ENCODE measurements at regions not wholly inside any gene's neighbourhood (a gene's known extent, or its start where the extent isn't known, plus 50 kb on each side); places are given as distances from the start of the nearest gene placed in this dataset.
A peak's percentile ranks its signal among the peaks of the same experiment; 100 is the strongest.

DNA sequence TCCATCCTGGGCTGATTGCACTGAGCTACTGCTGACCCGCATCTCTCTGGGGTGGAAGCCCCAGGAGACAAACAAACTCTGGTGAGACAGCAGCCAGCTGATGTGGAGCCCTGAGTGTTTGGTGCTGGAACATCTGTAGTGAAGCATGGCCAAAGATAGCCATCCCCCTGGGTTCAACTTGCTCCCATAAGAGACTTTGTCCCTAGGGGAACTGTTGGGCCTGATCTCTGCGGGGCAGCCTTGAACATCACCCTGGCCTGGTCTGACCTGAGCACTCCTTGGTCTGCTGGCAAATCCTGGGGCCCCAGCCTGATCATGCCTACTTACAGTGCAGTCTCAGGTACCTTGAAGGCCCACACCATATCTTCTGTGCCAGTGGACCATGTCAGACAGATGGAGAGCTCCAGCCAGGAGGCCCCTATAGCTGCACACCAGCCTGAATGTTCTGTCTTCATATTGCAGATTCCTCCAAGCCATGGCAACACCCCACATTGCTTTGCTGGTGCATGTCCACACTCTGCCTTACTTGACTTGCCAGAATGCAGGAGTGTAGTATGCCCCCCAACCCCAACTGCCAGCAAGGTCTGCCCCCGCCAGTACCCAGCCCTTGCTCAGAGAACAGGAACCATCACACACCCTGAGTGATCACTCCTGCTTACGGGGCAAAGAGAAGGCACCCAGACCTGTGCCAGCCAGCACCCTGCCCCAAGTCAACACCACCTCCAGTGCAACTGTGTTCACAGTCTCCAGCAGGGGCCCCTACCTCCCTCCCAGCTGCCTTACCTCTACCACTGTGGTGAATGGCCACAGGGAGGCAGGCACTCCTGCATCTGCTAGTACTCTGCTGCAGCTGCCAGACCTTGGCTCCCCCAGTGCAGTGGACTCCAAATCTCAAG is 690.5 kb upstream of the NR5A2 start:
- intact Hi-C loops (cut with DNase I) = no loop called here
- ATAC-seq = peak; percentile 19
- Histone ChIP-seq H3K27ac (no peak overlapping the region), H3K4me3 (no peak overlapping the region), H3K27me3 (no peaks in the 10 kb centered on the region), H3K9me3 (no peaks in the 10 kb centered on the region), H3K4me1 (no peaks in the 10 kb centered on the region), H3K36me3 (no peaks in the 10 kb centered on the region)
- no peak for DNase-seq
- TF ChIP-seq, protein P1, sequence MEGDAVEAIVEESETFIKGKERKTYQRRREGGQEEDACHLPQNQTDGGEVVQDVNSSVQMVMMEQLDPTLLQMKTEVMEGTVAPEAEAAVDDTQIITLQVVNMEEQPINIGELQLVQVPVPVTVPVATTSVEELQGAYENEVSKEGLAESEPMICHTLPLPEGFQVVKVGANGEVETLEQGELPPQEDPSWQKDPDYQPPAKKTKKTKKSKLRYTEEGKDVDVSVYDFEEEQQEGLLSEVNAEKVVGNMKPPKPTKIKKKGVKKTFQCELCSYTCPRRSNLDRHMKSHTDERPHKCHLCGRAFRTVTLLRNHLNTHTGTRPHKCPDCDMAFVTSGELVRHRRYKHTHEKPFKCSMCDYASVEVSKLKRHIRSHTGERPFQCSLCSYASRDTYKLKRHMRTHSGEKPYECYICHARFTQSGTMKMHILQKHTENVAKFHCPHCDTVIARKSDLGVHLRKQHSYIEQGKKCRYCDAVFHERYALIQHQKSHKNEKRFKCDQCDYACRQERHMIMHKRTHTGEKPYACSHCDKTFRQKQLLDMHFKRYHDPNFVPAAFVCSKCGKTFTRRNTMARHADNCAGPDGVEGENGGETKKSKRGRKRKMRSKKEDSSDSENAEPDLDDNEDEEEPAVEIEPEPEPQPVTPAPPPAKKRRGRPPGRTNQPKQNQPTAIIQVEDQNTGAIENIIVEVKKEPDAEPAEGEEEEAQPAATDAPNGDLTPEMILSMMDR (IDR thresholded peaks at IDR 0.05) = no peak

- intact Hi-C loops (cut with DNase I) = no loop called here
- H3K9me3 ChIP-seq = no peaks in the 10 kb centered on the region
- H3K36me3 ChIP-seq = no peaks in the 10 kb centered on the region
- TF ChIP-seq, protein P1 (IDR thresholded peaks at IDR 0.05) = no peak
- no peaks in the 10 kb centered on the region for H3K4me1 ChIP-seq
- ATAC-seq = no peak
- H3K27me3 ChIP-seq = no peaks in the 10 kb centered on the region
- no peak overlapping the region for H3K4me3 ChIP-seq
- H3K27ac ChIP-seq = no peak overlapping the region
- DNase-seq = no peak
Observed at GRCh38 chr1:199338760-199339159, 688.8 kb upstream of the NR5A2 start.

GRCh38 chr1:199352351-199352750 is 675.2 kb upstream of the NR5A2 start:
- TF ChIP-seq, protein P1 (IDR thresholded peaks at IDR 0.05) = no peak
- DNase-seq (no peak), ATAC-seq (no peak)
- H3K4me3 ChIP-seq = no peak overlapping the region
- H3K27ac ChIP-seq = no peak overlapping the region
- intact Hi-C loops (cut with DNase I) = no loop called here
- no peaks in the 10 kb centered on the region for H3K27me3 ChIP-seq
- no peaks in the 10 kb centered on the region for H3K9me3 ChIP-seq
- no peaks in the 10 kb centered on the region for H3K36me3 ChIP-seq
- H3K4me1 ChIP-seq = no peaks in the 10 kb centered on the region

- Histone ChIP-seq H3K27me3 (no peaks in the 10 kb centered on the region), H3K9me3 (no peaks in the 10 kb centered on the region), H3K36me3 (no peaks in the 10 kb centered on the region), H3K27ac (no peak overlapping the region), H3K4me1 (no peaks in the 10 kb centered on the region), H3K4me3 (no peak overlapping the region)
- TF ChIP-seq, protein P1 (IDR thresholded peaks at IDR 0.05) = no peak
- no peak for DNase-seq
- intact Hi-C loops (cut with DNase I) = no loop called here
- no peak for ATAC-seq
Observed at GRCh38 chr1:199353906-199354305, 673.6 kb upstream of the NR5A2 start.

- H3K4me3 ChIP-seq = no peak overlapping the region
- H3K9me3 ChIP-seq = no peaks in the 10 kb centered on the region
- H3K36me3 ChIP-seq = no peaks in the 10 kb centered on the region
- H3K4me1 ChIP-seq = no peaks in the 10 kb centered on the region
- ATAC-seq (no peak), DNase-seq (no peak)
- TF ChIP-seq, protein P1 (IDR thresholded peaks at IDR 0.05) = no peak
- intact Hi-C loops (cut with DNase I) = no loop called here
- H3K27me3 ChIP-seq = no peaks in the 10 kb centered on the region
- no peak overlapping the region for H3K27ac ChIP-seq
Observed at GRCh38 chr1:199356561-199356960, 670.9 kb upstream of the NR5A2 start.

Data from upper lobe of right lung (tissue), 1 donor.